Testis (tissue), 2 donors: ENCODE measurements at regions not wholly inside any gene's neighbourhood (a gene's known extent, or its start where the extent isn't known, plus 50 kb on each side); places are given as distances from the start of the nearest gene placed in this dataset.

Experiments used
- DNase-seq: peaks from one replicate; pipeline ENCODE4 v3.0.0-alpha.2; 2019
- H3K27ac ChIP-seq, 2 donors: fragments of 200-600 bp; sonication (generic); one replicate each; pipeline ENCODE4 v1.5.1; 2019
- H3K27me3 ChIP-seq: fragments of 200-600 bp; sonication (generic); one replicate; pipeline ENCODE4 v1.5.1; 2019
- H3K36me3 ChIP-seq: fragments of 200-600 bp; sonication (generic); one replicate; pipeline ENCODE4 v1.5.1; 2017; ENCODE audit warnings: low read depth; ENCODE audit errors: missing control alignments
- H3K4me1 ChIP-seq: fragments of 200-600 bp; sonication (generic); one replicate; pipeline ENCODE4 v1.5.1; 2019
- H3K4me3 ChIP-seq, 2 donors: fragments of 200-600 bp; sonication (generic); one replicate each; pipeline ENCODE4 v1.5.1; 2017 to 2019
- H3K9me3 ChIP-seq: fragments of 200-600 bp; sonication (generic); one replicate; pipeline ENCODE4 v1.5.1; 2017
- CTCF ChIP-seq, 3 experiments: fragments of 450-650 bp in 2 of 3; fragments of 200-600 bp in 1 of 3; sonication (generic) in 1 of 3; IDR thresholded peaks; one replicate each; pipeline ENCODE4 v1.5.1; 2016 to 2019; ENCODE audit warnings: antibody characterized with exemption in 3 of 3, mild to moderate bottlenecking in 2 of 3, moderate library complexity in 1 of 3
- POLR2A ChIP-seq: fragments of 450-650 bp; IDR thresholded peaks from one replicate; pipeline ENCODE4 v1.6.1; 2017; ENCODE audit warnings: antibody characterized with exemption, mild to moderate bottlenecking, moderate library complexity
- WGBS, 2 donors: methylation state at CpG; one replicate each; pipeline ENCODE4 v1.1.5; 2018; 5-methylcytosine and 5-hydroxymethylcytosine counted together
- intact Hi-C: fragments of 100-400 bp; cut with DNase I; formaldehyde crosslinking; loops from one replicate; pipeline ENCODE4 v1.15.1; 2023; ENCODE audit warnings: low total_unique reads

GRCh38 chr7:38002689-38003088 lies 82.2 kb downstream of the EPDR1 start:
- 56 to 72% methylated on average over 3 of the region's 3 CpGs for WGBS, 2 donors
- Histone ChIP-seq H3K27me3 (no peaks in the 10 kb centered on the region), H3K9me3 (no peaks in the 10 kb centered on the region), H3K36me3 (no peaks in the 10 kb centered on the region), H3K4me1 (no peaks in the 10 kb centered on the region), H3K4me3 (no peak overlapping the region), H3K27ac (no peak overlapping the region)
- no peak for TF ChIP-seq CTCF (IDR thresholded peaks at IDR 0.05)
- no peak for TF ChIP-seq POLR2A
- DNase-seq = no peak
- intact Hi-C loops = no loop called here

- Histone ChIP-seq H3K36me3 (no peaks in the 10 kb centered on the region), H3K9me3 (no peaks in the 10 kb centered on the region), H3K27me3 (no peaks in the 10 kb centered on the region), H3K4me1 (no peaks in the 10 kb centered on the region), H3K27ac (no peak overlapping the region), H3K4me3 (no peak overlapping the region)
- no peak for TF ChIP-seq POLR2A
- WGBS, 2 donors = 90 to 93% methylated on average over 2 of the region's 2 CpGs
- intact Hi-C loops = no loop called here
- no peak for DNase-seq
Measured at GRCh38 chr7:38006559-38006958, 86.1 kb downstream of the EPDR1 start.

- intact Hi-C loops = no loop called here
- no peak overlapping the region for H3K4me3 ChIP-seq
Measured at GRCh38 chr7:38007096-38007495, 86.7 kb downstream of the EPDR1 start.

GRCh38 chr7:38013246-38013645 lies 92.8 kb downstream of the EPDR1 start:
- H3K27me3 ChIP-seq = no peaks in the 10 kb centered on the region
- no peaks in the 10 kb centered on the region for H3K36me3 ChIP-seq
- no peak overlapping the region for H3K27ac ChIP-seq
- no peak overlapping the region for H3K4me3 ChIP-seq
- no peaks in the 10 kb centered on the region for H3K9me3 ChIP-seq
- no peaks in the 10 kb centered on the region for H3K4me1 ChIP-seq
- intact Hi-C loops = no loop called here
- WGBS, 2 donors = 68 to 78% methylated on average over 3 of the region's 3 CpGs
- no peak for TF ChIP-seq POLR2A
- TF ChIP-seq CTCF (IDR thresholded peaks at IDR 0.05) = no peak
- no peak for DNase-seq

More at GRCh38 chr7:38007096-38007495, 86.7 kb downstream of the EPDR1 start:
- Histone ChIP-seq H3K4me1 (no peaks in the 10 kb centered on the region), H3K27ac (no peak overlapping the region), H3K27me3 (no peaks in the 10 kb centered on the region), H3K36me3 (no peaks in the 10 kb centered on the region), H3K9me3 (no peaks in the 10 kb centered on the region)
- TF ChIP-seq CTCF (IDR thresholded peaks at IDR 0.05) (no peak), POLR2A (no peak)
- no peak for DNase-seq

GRCh38 chr7:38016567-38016966 lies 96.1 kb downstream of the EPDR1 start:
- Histone ChIP-seq H3K27ac (no peak overlapping the region), H3K9me3 (no peaks in the 10 kb centered on the region), H3K36me3 (no peaks in the 10 kb centered on the region), H3K4me1 (no peaks in the 10 kb centered on the region), H3K27me3 (no peaks in the 10 kb centered on the region), H3K4me3 (no peak overlapping the region)
- no peak for DNase-seq
- TF ChIP-seq CTCF (IDR thresholded peaks at IDR 0.05) (no peak), POLR2A (no peak)
- intact Hi-C loops = no loop called here
- 87 to 91% methylated on average over 3 of the region's 3 CpGs for WGBS, 2 donors
